ENCODE measurements at regions not wholly inside any gene's neighbourhood (a gene's known extent, or its start where the extent isn't known, plus 50 kb on each side); places are given as distances from the start of the nearest gene placed in this dataset.

DNA sequence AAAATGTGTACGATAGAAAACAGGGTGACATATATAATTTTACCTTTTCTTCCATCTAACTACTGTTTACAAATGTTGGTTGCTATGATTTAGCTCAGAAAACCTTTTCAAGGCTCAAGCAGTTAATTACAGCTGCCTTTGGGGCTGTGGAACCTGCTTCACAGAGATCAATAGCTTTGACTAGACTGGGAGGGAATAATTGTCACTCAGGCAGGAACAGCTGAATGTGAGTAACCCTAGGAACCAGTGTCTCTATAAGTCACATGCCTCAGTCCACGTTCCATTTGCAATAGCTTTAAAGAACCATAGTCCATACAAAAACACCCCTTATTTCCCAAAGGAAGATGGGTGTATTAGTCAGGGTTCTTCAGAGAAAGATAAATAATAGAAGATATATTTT, 306.8 kb upstream of the ERCC4 start:
- ChIA-PET POLR2A (no interaction called here), CTCF (no interaction called here)
- no peak for TF ChIP-seq FOXA1 (IDR thresholded peaks at IDR 0.05)
- no peak for DNase-seq (ENCODE audit: extremely low spot score)

DNA sequence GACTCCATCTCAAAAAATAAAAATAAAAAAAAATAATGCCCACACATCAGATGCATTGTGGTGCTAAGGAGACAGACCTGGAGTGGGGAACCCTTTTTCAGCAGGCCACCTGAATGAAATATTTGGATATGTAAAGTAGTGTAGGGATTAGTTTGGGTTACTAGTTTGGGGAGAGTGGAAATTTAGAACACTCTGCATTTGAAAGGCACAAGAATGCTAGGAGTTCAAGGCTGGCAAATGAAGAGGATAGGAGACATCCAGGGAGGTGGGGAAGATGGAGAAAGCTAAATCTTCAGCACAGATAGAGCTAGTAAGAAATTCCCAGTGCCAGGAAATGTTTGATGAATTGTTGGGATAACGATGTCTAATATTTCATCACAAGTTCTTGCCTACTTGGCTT, 298.3 kb upstream of the ERCC4 start:
- ChIA-PET POLR2A (no interaction called here), CTCF (no interaction called here)
- DNase-seq (ENCODE audit: extremely low spot score) = no peak
- TF ChIP-seq L3MBTL2 (conservative IDR thresholded peaks at IDR 0.05) = no peak
- no peak for TF ChIP-seq CTBP1 (IDR thresholded peaks at IDR 0.05; ENCODE audit: borderline replicate concordance)
- TF ChIP-seq TARDBP (IDR thresholded peaks at IDR 0.05) = no peak
- TF ChIP-seq HDGF (IDR thresholded peaks at IDR 0.05; ENCODE audit: borderline replicate concordance) = no peak
- TF ChIP-seq ARNT (IDR thresholded peaks at IDR 0.05) = no peak
- no peak for TF ChIP-seq FOXA1 (IDR thresholded peaks at IDR 0.05)
- TF ChIP-seq BHLHE40 (IDR thresholded peaks at IDR 0.05; ENCODE audit: borderline replicate concordance) = no peak
- TF ChIP-seq ZNF384 (IDR thresholded peaks at IDR 0.05) = no peak
- TF ChIP-seq SUZ12 (IDR thresholded peaks at IDR 0.05) = no peak
- TF ChIP-seq, protein P1, sequence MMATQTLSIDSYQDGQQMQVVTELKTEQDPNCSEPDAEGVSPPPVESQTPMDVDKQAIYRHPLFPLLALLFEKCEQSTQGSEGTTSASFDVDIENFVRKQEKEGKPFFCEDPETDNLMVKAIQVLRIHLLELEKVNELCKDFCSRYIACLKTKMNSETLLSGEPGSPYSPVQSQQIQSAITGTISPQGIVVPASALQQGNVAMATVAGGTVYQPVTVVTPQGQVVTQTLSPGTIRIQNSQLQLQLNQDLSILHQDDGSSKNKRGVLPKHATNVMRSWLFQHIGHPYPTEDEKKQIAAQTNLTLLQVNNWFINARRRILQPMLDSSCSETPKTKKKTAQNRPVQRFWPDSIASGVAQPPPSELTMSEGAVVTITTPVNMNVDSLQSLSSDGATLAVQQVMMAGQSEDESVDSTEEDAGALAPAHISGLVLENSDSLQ (IDR thresholded peaks at IDR 0.05) = no peak
- no peak for TF ChIP-seq LEF1 (IDR thresholded peaks at IDR 0.05; ENCODE audit: borderline replicate concordance)
- no peak for TF ChIP-seq NFRKB (IDR thresholded peaks at IDR 0.05)
- TF ChIP-seq SP1 (IDR thresholded peaks at IDR 0.05) = no peak
- TF ChIP-seq FOXM1 (IDR thresholded peaks at IDR 0.05; ENCODE audit: borderline replicate concordance) = no peak
- no peak for TF ChIP-seq FOXK2 (IDR thresholded peaks at IDR 0.05)
- TF ChIP-seq ELF4 (IDR thresholded peaks at IDR 0.05) = no peak

DNA sequence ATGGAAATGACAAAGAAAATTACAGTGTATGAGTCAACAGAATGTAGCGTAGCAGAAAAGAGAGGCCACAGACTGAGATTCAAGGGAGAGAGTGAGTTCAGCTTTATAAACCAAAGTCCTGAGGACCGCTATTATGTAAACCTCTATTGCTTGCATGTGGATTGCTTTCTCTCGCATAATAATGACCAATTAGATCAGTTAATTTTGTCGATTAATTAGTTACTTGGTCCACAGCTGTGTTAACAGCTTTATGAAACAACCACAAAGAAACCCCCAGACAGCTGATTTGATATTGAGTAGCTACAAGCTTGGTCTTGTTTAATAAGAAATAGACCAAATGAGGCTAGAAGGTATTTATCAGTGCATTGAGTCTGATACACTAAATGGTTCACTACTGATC, 291.8 kb upstream of the ERCC4 start:
- no peak for DNase-seq (ENCODE audit: extremely low spot score)
- no peak for TF ChIP-seq HDGF (IDR thresholded peaks at IDR 0.05; ENCODE audit: borderline replicate concordance)
- no peak for TF ChIP-seq BHLHE40 (IDR thresholded peaks at IDR 0.05; ENCODE audit: borderline replicate concordance)
- no peak for TF ChIP-seq SP1 (IDR thresholded peaks at IDR 0.05)
- TF ChIP-seq NFRKB (IDR thresholded peaks at IDR 0.05) = no peak
- TF ChIP-seq SUZ12 (IDR thresholded peaks at IDR 0.05) = no peak
- TF ChIP-seq ARNT (IDR thresholded peaks at IDR 0.05) = no peak
- TF ChIP-seq LEF1 (IDR thresholded peaks at IDR 0.05; ENCODE audit: borderline replicate concordance) = no peak
- TF ChIP-seq, protein P1 (IDR thresholded peaks at IDR 0.05) = no peak
- TF ChIP-seq ELF4 (IDR thresholded peaks at IDR 0.05) = no peak
- no peak for TF ChIP-seq ZNF384 (IDR thresholded peaks at IDR 0.05)
- TF ChIP-seq FOXK2 (IDR thresholded peaks at IDR 0.05) = no peak
- TF ChIP-seq CTBP1 (IDR thresholded peaks at IDR 0.05; ENCODE audit: borderline replicate concordance) = no peak
- no peak for TF ChIP-seq TARDBP (IDR thresholded peaks at IDR 0.05)
- TF ChIP-seq FOXM1 (IDR thresholded peaks at IDR 0.05; ENCODE audit: borderline replicate concordance) = no peak
- no peak for TF ChIP-seq L3MBTL2 (conservative IDR thresholded peaks at IDR 0.05)
- TF ChIP-seq FOXA1 (IDR thresholded peaks at IDR 0.05) = no peak
- ChIA-PET CTCF (interaction anchor here (0.6 kb wide), 1 partner anchor 471 kb away, joined by 3 read pairs; no protein-coding TSS in a partner anchor), POLR2A (no interaction called here)

DNA sequence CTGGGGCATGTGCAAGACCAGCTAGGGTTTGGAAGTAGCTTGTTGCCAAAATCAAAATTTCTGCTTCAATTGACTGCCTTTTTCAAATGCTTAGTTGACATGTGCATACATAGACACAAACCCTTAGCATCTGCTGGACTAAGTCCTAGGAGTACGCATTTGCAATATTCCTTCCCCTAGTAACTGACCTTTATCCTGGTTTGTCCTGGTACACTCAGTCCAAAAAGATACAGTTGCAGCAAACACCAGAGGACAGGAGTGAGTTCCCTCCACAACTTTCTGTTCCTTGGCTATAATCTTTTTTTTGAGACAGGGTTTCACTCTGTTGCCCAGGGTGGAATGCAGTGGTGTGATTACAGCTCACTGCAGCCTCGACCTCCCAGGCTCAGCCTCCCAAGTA, 290.2 kb upstream of the ERCC4 start:
- TF ChIP-seq ELF4 (IDR thresholded peaks at IDR 0.05) (no peak), NFRKB (IDR thresholded peaks at IDR 0.05) (no peak), FOXK2 (IDR thresholded peaks at IDR 0.05) (no peak), CTBP1 (IDR thresholded peaks at IDR 0.05; ENCODE audit: borderline replicate concordance) (no peak), FOXM1 (IDR thresholded peaks at IDR 0.05; ENCODE audit: borderline replicate concordance) (no peak), TARDBP (IDR thresholded peaks at IDR 0.05) (no peak), ZNF384 (IDR thresholded peaks at IDR 0.05) (no peak), HDGF (IDR thresholded peaks at IDR 0.05; ENCODE audit: borderline replicate concordance) (no peak), BHLHE40 (IDR thresholded peaks at IDR 0.05; ENCODE audit: borderline replicate concordance) (no peak), ARNT (IDR thresholded peaks at IDR 0.05) (no peak), LEF1 (IDR thresholded peaks at IDR 0.05; ENCODE audit: borderline replicate concordance) (no peak), SUZ12 (IDR thresholded peaks at IDR 0.05) (no peak), FOXA1 (IDR thresholded peaks at IDR 0.05) (no peak), L3MBTL2 (conservative IDR thresholded peaks at IDR 0.05) (no peak)
- TF ChIP-seq, protein P1 (IDR thresholded peaks at IDR 0.05) = no peak
- ChIA-PET CTCF (no interaction called here), POLR2A (no interaction called here)

DNA sequence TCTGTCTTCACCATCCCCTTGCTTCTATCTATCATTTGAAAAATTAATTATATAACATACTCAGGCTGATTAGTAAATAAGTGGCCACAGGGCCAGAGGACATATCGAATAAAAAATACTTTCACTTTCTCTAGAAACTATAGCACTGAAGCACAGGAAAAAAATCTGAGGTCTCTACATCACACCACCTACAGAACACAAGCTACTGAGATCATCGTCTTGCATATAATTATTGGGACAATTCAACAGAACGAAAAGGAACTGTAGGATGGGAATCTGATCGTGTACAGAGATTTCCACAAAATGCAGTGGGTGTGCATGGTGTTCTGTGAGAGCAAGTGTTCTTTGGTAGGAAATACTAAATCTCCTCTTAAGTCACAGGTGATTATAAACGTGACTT, 289.6 kb upstream of the ERCC4 start:
- ChIA-PET CTCF (no interaction called here), POLR2A (no interaction called here)
- no peak for TF ChIP-seq SUZ12 (IDR thresholded peaks at IDR 0.05)
- TF ChIP-seq L3MBTL2 (conservative IDR thresholded peaks at IDR 0.05) = no peak
- TF ChIP-seq TARDBP (IDR thresholded peaks at IDR 0.05) = no peak
- TF ChIP-seq BHLHE40 (IDR thresholded peaks at IDR 0.05; ENCODE audit: borderline replicate concordance) = no peak
- TF ChIP-seq FOXM1 (IDR thresholded peaks at IDR 0.05; ENCODE audit: borderline replicate concordance) = no peak
- TF ChIP-seq ELF4 (IDR thresholded peaks at IDR 0.05) = no peak
- no peak for TF ChIP-seq LEF1 (IDR thresholded peaks at IDR 0.05; ENCODE audit: borderline replicate concordance)
- TF ChIP-seq CTBP1 (IDR thresholded peaks at IDR 0.05; ENCODE audit: borderline replicate concordance) = no peak
- TF ChIP-seq SP1 (IDR thresholded peaks at IDR 0.05) = no peak
- DNase-seq (ENCODE audit: extremely low spot score) = no peak

More for the DNA sequence above, 290.2 kb upstream of the ERCC4 start:
- no peak for DNase-seq (ENCODE audit: extremely low spot score)

DNA sequence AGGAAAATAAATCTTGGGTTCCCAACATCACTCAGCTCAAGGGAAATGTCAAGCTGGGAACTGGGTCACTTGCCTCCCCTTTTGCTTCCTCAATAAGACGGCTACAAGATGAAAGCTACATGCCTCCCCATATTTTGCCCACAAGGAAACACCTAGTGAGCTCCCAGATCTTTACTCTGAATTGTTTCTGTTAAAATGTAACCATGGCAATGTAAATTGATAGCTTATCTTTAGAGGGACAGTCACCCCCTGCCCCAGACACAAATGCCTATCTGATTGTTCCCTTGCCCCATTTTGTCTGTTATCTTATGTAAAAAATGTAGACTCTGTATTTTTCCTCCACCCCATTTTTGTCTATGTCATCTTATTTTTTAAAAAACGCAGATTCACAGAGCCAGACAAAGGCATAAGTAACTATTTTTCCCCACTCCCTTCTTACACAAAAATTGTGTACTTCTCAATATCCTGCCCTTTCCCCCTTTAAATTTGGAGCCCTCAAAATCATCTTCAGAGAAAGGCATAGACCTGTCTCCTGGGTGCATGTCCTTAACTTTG, 288.7 kb upstream of the ERCC4 start:
- no peak for DNase-seq (ENCODE audit: extremely low spot score)
- TF ChIP-seq TARDBP (IDR thresholded peaks at IDR 0.05) (no peak), SP1 (IDR thresholded peaks at IDR 0.05) (no peak), NFRKB (IDR thresholded peaks at IDR 0.05) (no peak), ARNT (IDR thresholded peaks at IDR 0.05) (no peak), HDGF (IDR thresholded peaks at IDR 0.05; ENCODE audit: borderline replicate concordance) (no peak), SUZ12 (IDR thresholded peaks at IDR 0.05) (no peak), L3MBTL2 (conservative IDR thresholded peaks at IDR 0.05) (no peak), BHLHE40 (IDR thresholded peaks at IDR 0.05; ENCODE audit: borderline replicate concordance) (no peak), ELF4 (IDR thresholded peaks at IDR 0.05) (no peak), FOXK2 (IDR thresholded peaks at IDR 0.05) (no peak), LEF1 (IDR thresholded peaks at IDR 0.05; ENCODE audit: borderline replicate concordance) (no peak), FOXM1 (IDR thresholded peaks at IDR 0.05; ENCODE audit: borderline replicate concordance) (no peak), ZNF384 (IDR thresholded peaks at IDR 0.05) (no peak), CTBP1 (IDR thresholded peaks at IDR 0.05; ENCODE audit: borderline replicate concordance) (no peak), FOXA1 (IDR thresholded peaks at IDR 0.05) (no peak)
- TF ChIP-seq, protein P1 (IDR thresholded peaks at IDR 0.05) = no peak
- ChIA-PET CTCF (no interaction called here), POLR2A (no interaction called here)

All from HEK293T (cell line).